Esophagus mucosa (tissue), 1 donor: ENCODE measurements at regions not wholly inside any gene's neighbourhood (a gene's known extent, or its start where the extent isn't known, plus 50 kb on each side); places are given as distances from the start of the nearest gene placed in this dataset.
"Not testable (repeated sequence)": the region's sequence is repeated elsewhere in the genome, so short reads cannot be mapped to it uniquely, and the experiment has no call there.

Experiments used
- ATAC-seq: fragments of 200-7000 bp; cut with Tn5 transposase; one replicate; pipeline ENCODE4 v1.9.1; 2020
- donor health status: DM: yes; HTN: yes; CAD: no.

DNA sequence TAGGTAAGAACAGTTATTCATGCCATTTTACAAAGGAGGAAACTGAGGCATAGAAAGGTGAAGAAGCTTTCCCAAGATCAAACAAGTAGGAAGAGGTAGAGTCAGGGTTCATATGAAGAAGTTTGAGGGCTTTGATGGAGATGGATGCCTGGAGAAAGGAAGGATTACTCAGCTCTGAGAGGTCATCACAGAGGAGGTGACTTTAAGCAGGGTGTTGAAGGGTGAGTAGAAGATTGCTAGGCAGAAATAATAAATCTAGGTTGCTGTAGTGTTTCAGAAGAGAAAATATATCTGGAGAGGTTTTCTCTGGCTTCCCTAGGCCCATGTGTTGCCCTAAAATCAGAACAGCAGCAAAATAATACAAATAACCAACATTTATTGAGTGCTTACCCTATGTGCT lies 196.3 kb downstream of the PALM2AKAP2 start:
- no peak for ATAC-seq

- no peak for ATAC-seq
Observed at GRCh38 chr9:109977521-109977920, 197.5 kb downstream of the PALM2AKAP2 start.

- ATAC-seq: no peak
Observed at GRCh38 chr9:109981091-109981490, 201.1 kb downstream of the PALM2AKAP2 start.

DNA sequence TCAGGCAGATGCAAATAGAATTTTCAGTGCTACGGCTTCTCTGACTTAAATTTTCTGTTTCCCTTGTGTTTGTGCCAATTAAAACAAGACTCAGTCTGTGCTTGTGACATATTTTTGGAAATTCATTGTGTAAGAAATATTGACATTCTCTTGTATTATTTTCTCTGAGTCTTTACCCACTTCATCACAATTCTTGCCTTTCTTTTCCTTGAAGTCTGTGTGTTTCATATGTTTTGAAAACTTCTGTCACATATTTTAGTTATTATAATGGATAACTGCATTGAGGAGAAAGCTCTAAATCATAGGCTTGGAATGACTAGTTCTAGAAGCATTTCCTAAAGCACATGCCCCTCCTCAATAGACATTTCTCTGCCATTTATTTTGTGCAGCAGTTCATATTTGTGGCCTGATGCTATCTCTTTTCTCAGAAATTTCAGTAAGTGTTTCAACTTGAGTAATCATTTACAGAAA lies 206.6 kb downstream of the PALM2AKAP2 start:
- ATAC-seq: no peak

DNA sequence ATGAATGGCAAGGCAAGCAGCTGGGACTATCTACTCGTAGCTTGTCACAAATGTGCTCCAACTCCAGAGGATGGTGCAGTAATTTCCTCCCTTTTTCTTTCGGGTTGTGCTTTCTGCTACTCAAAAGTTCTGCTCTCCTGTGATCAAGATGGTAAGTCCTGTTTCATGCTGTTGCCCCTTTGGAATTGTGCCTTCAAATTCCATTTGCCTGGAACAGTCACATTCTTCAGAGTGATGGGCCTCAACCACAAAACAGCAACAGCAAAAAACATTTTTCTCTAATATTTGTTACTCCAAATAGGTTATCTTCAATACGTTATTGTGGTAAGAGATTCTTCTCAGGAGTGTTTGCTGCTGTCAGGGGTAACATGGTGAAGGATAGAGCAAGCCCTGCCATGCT lies 209.3 kb downstream of the PALM2AKAP2 start:
- ATAC-seq: no peak

DNA sequence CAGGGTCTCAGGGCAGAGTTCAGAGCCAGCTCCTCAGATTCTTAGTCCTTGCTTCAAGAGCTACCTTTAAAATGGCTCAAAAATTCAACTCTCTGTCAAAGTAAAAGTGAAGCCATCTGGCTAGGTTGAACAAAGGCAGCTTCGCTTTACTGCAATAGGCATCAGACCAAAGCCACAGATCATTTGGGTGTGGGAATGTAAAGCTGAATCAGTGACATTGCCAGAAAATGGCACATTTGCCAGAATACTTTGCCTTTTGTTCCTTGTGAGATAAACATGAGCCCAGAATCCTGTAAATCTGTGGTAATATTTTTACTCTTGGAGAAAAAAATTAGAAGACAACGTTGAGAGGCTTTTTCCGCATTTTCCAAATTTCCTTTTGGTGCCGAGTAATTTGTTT lies 210.5 kb downstream of the PALM2AKAP2 start:
- no peak for ATAC-seq

DNA sequence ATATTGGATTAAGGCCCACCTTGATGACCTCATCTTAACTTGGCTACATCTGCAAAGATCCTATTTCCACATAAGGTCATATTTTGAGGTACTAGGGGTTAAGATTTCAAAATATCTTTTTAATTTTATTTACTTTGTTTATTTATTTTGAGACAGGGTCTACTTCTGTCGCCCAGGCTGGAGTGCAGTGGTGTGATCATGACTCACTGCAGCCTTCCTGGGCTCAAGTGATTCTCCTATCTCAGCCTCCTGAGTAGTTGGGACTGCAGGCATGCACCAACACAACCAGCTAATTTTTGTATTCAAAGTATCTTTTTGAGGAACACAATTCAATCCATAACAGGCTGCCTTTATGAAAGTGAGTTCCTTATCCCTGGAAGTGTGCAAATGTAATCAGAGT lies 212.3 kb downstream of the PALM2AKAP2 start:
- no peak for ATAC-seq

- ATAC-seq: no peak
Observed at GRCh38 chr9:109993250-109993978, 213.4 kb downstream of the PALM2AKAP2 start.

DNA sequence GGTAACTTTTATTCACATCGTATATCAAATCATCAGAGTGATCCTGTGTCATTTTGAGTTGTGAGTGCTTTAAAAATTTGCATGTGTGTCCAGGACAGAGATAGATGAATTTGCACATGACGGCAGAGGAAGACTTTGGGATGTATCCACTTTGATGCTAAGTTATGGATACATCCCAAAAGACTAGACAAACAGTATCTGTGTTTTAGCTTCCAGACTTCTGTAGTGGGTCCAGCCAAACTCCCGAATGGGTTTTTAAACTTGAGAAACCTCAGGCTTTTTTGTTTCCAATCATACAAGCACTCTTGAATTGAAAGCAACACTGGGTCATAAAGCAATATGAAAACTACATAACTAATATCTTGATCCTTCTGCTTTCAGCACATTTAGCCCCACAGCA lies 213.8 kb downstream of the C9orf152 start:
- ATAC-seq: no peak

GRCh38 chr9:109996936-109997580 lies 210.9 kb downstream of the C9orf152 start:
- no peak for ATAC-seq

- ATAC-seq: no peak
Observed at GRCh38 chr9:109997682-109998081, 210.3 kb downstream of the C9orf152 start.

GRCh38 chr9:110005521-110005920 lies 202.4 kb downstream of the C9orf152 start:
- ATAC-seq: not testable (repeated sequence)

- ATAC-seq: no peak
Observed at GRCh38 chr9:110006657-110007056, 201.3 kb downstream of the C9orf152 start.

DNA sequence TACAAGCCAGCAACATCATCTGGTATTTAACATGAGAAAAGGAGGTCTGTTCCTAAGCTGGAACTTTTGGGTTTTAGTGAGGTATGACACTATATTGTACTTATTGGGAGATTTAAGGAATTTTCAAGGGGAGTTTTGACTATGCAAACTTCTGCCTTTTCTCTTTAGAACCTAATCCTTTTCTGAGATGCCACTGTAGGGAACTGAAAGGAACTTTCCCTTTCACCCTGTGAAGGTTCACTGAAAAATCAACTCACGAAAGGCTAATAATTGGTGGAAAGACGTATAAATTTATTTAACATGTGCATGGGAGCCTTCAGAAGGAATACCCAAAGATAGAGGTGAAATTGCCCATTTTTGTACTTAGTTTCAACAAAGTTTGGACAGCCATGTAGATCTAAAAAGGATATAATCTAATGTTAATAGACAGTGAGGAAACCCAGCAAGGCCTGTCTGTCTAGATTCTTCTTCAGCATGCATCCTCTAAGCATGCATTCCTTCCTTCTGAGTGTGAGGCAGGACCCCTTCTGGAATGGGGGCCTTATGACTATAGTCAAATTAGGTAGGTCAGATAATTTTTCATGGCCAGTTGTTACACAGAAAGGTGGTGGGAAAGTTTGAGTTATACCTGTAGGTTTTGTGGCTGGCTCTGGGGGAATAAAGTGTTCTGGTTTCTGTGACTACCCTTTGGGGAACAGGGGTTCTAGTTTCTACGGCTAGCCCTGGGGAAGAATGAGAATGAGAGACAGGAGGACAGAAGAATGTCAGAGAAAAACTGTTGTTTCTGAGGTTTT lies 200.3 kb downstream of the C9orf152 start:
- ATAC-seq: no peak

DNA sequence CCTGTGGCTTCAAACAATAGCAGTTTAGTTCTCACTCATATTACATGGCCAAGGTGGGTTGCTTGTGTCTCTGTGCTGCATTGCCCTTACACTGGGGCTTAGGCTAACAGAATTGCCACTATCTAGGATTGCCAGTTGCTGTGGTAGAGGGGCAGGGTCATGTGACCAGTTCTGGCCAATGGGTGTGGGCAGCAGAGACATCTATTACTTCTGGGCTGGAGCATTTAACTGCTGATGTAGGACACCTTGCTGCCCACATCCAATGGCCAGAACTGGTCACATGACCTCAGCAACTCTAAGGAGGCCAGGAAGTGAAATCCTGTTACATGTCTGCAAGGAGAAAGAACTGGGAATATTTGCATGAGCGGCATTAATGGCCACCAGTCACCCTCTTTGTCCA lies 199.3 kb downstream of the C9orf152 start:
- ATAC-seq: no peak

DNA sequence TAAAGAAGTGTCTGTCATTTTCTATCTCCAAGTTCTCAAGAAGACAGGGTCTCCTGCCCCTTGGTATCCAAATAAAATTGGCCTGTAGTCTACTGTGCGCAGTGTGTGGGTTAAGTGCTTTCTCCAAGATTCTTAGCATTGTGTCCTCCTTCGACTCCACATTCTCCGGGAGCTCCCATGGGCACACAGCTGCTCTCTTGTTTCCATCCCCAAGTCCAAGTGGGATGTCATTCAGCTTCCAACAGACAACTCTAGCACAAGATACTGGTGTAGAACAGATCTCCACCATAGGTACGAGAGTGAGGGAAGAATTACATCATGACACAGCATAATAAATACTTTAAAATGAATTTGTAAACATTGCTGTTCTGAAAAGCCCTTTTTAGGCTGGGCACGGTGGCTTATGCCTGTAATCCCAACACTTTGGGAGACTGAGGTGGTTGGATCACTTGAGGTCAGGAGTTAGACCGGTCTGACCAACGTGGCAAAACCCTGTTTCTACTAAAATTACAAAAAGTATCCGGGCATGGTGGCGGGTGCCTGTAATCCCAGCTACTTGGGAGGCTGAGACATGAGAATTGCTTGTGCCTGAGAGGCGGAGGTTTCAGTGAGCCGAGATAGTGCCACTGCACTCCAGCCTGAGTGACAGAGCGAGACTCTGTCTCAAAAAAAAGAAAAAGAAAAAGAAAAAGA lies 196.2 kb downstream of the C9orf152 start:
- no peak for ATAC-seq

GRCh38 chr9:110013064-110013463 lies 194.9 kb downstream of the C9orf152 start:
- no peak for ATAC-seq

- ATAC-seq: no peak
Observed at GRCh38 chr9:110015759-110016158, 192.2 kb downstream of the C9orf152 start.

- ATAC-seq: no peak
Observed at GRCh38 chr9:110016340-110016739, 191.6 kb downstream of the C9orf152 start.

- not testable (repeated sequence) for ATAC-seq
Observed at GRCh38 chr9:110020216-110020615, 187.7 kb downstream of the C9orf152 start.

DNA sequence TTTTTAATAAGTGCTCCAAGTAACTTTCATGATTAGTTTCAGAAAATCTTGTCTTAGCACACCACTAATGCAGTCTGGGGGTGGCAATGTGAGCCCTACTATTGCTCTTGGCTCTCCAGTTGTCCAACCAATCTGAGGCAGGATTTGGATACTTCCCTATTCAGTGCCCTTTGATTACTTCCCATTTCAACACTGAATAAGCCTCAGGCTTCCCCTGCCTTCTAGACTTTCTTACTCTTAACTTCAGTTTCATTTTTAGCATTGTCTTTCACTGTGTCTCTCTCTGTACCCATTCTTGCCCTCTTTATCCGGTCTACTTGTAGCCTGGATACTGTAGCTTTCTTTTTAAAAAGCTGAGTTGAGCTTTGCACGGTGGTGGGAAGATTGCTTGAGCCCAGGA lies 186.1 kb downstream of the C9orf152 start:
- peak; percentile 33 for ATAC-seq

DNA sequence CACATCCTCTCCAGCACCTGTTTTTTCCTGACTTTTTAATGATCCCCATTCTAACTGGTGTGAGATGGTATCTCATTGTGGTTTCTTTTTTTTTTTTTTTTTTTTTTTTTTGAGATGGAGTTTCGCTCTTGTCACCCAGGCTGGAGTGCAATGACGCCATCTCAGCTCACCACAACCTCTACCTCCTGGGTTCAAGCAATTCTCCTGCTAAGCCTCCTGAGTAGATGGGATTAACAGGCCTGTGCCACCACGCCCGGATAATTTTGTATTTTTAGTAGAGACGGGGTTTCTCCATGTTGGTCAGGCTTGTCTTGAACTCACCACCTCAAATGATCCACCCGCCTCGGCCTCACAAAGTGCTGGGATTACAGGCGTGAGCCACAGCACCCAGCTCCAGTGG lies 184.7 kb downstream of the C9orf152 start:
- not testable (repeated sequence) for ATAC-seq
